SJSA1 (cell line): ENCODE measurements at regions not wholly inside any gene's neighbourhood (a gene's known extent, or its start where the extent isn't known, plus 50 kb on each side); places are given as distances from the start of the nearest gene placed in this dataset.

Experiments used
- DNase-seq, 2 experiments: peaks; one replicate each; pipeline ENCODE4 v3.0.0-alpha.2; 2015 to 2020; ENCODE audit warnings: low spot score in 2 of 2, low read depth in 1 of 2
- H3K27ac ChIP-seq: fragments of 250-450 bp; sonication (Bioruptor Pico); 2 replicates; pipeline ENCODE4 v1.5.1; 2020; ENCODE audit warnings: mild to moderate bottlenecking, moderate library complexity
- H3K27me3 ChIP-seq: fragments of 250-450 bp; sonication (Bioruptor Pico); replicated peaks from 2 replicates; pipeline ENCODE4 v1.5.1; 2020; ENCODE audit warnings: mild to moderate bottlenecking, moderate library complexity
- H3K36me3 ChIP-seq: fragments of 250-450 bp; sonication (Bioruptor Pico); 2 replicates; pipeline ENCODE4 v1.5.1; 2020; ENCODE audit warnings: mild to moderate bottlenecking
- H3K4me1 ChIP-seq: fragments of 250-450 bp; sonication (Bioruptor Pico); replicated peaks from 2 replicates; pipeline ENCODE4 v1.6.1; 2021; ENCODE audit warnings: mild to moderate bottlenecking
- H3K4me3 ChIP-seq: fragments of 250-450 bp; sonication (Bioruptor Pico); 2 replicates; pipeline ENCODE4 v1.5.1; 2020; ENCODE audit warnings: mild to moderate bottlenecking
- H3K9me3 ChIP-seq: fragments of 250-450 bp; sonication (Bioruptor Pico); replicated peaks from 2 replicates; pipeline ENCODE4 v1.5.1; 2020; ENCODE audit warnings: mild to moderate bottlenecking

- Histone ChIP-seq H3K9me3 (no peaks in the 10 kb centered on the region), H3K4me3 (no peak overlapping the region), H3K36me3 (no peaks in the 10 kb centered on the region), H3K4me1 (peaks cover 11% of the 10 kb centered on the region), H3K27me3 (no peaks in the 10 kb centered on the region), H3K27ac (no peak overlapping the region)
- DNase-seq = no peak
Observed at GRCh38 chr4:122052677-122053076, 99.5 kb upstream of the BLTP1 start.

GRCh38 chr4:122050841-122051240 is 99.0 kb upstream of the TRPC3 start:
- Histone ChIP-seq H3K9me3 (no peaks in the 10 kb centered on the region), H3K27me3 (no peaks in the 10 kb centered on the region), H3K27ac (no peak overlapping the region), H3K4me3 (no peak overlapping the region), H3K36me3 (no peaks in the 10 kb centered on the region), H3K4me1 (peaks cover 22% of the 10 kb centered on the region)
- peak in 1 of 2 experiments; percentile 28 for DNase-seq

- no peaks in the 10 kb centered on the region for H3K9me3 ChIP-seq
- no peaks in the 10 kb centered on the region for H3K36me3 ChIP-seq
- H3K4me1 ChIP-seq = peaks cover 36% of the 10 kb centered on the region
- no peaks in the 10 kb centered on the region for H3K27me3 ChIP-seq
- H3K4me3 ChIP-seq = no peak overlapping the region
- no peak overlapping the region for H3K27ac ChIP-seq
- DNase-seq = peak in 1 of 2 experiments; percentile 8
Observed at GRCh38 chr4:122047456-122048425, 95.9 kb upstream of the TRPC3 start.

GRCh38 chr4:122046255-122046654 is 94.4 kb upstream of the TRPC3 start:
- Histone ChIP-seq H3K9me3 (no peaks in the 10 kb centered on the region), H3K36me3 (no peaks in the 10 kb centered on the region), H3K4me1 (peaks cover 35% of the 10 kb centered on the region), H3K4me3 (no peak overlapping the region), H3K27me3 (no peaks in the 10 kb centered on the region), H3K27ac (no peak overlapping the region)
- no peak for DNase-seq

- no peaks in the 10 kb centered on the region for H3K27me3 ChIP-seq
- no peaks in the 10 kb centered on the region for H3K36me3 ChIP-seq
- no peaks in the 10 kb centered on the region for H3K9me3 ChIP-seq
- DNase-seq = peak; percentile 96 to 98
- H3K4me3 ChIP-seq = no peak overlapping the region
- H3K27ac ChIP-seq = peak overlapping the region; percentile 75
- H3K4me1 ChIP-seq = peaks cover 28% of the 10 kb centered on the region
Observed at GRCh38 chr4:122045533-122045932, 93.7 kb upstream of the TRPC3 start.

GRCh38 chr4:122044501-122044900 is 92.6 kb upstream of the TRPC3 start:
- H3K36me3 ChIP-seq = no peaks in the 10 kb centered on the region
- no peak for DNase-seq
- H3K27ac ChIP-seq = peak overlapping the region; percentile 75; the same call in 1 of the 2 replicates
- H3K4me1 ChIP-seq = peaks cover 26% of the 10 kb centered on the region
- no peaks in the 10 kb centered on the region for H3K27me3 ChIP-seq
- no peak overlapping the region for H3K4me3 ChIP-seq
- H3K9me3 ChIP-seq = no peaks in the 10 kb centered on the region

- no peak overlapping the region for H3K27ac ChIP-seq
- no peaks in the 10 kb centered on the region for H3K36me3 ChIP-seq
- DNase-seq = no peak
- H3K9me3 ChIP-seq = no peaks in the 10 kb centered on the region
- peaks cover 19% of the 10 kb centered on the region for H3K4me1 ChIP-seq
- no peak overlapping the region for H3K4me3 ChIP-seq
- H3K27me3 ChIP-seq = no peaks in the 10 kb centered on the region
Observed at GRCh38 chr4:122041312-122041711, 89.5 kb upstream of the TRPC3 start.

- no peak overlapping the region for H3K27ac ChIP-seq
- H3K4me3 ChIP-seq = no peak overlapping the region
- no peaks in the 10 kb centered on the region for H3K36me3 ChIP-seq
- H3K4me1 ChIP-seq = no peaks in the 10 kb centered on the region
- DNase-seq = no peak
- no peaks in the 10 kb centered on the region for H3K9me3 ChIP-seq
- no peaks in the 10 kb centered on the region for H3K27me3 ChIP-seq
Observed at GRCh38 chr4:122038896-122039295, 87.0 kb upstream of the TRPC3 start.

- Histone ChIP-seq H3K9me3 (no peaks in the 10 kb centered on the region), H3K27ac (no peak overlapping the region), H3K27me3 (no peaks in the 10 kb centered on the region), H3K36me3 (no peaks in the 10 kb centered on the region), H3K4me3 (no peak overlapping the region), H3K4me1 (no peaks in the 10 kb centered on the region)
- DNase-seq = no peak
Observed at GRCh38 chr4:122034619-122035018, 82.8 kb upstream of the TRPC3 start.

GRCh38 chr4:122027203-122027602 is 75.3 kb upstream of the TRPC3 start:
- Histone ChIP-seq H3K27ac (no peak overlapping the region), H3K9me3 (no peaks in the 10 kb centered on the region), H3K4me1 (no peaks in the 10 kb centered on the region), H3K4me3 (no peak overlapping the region), H3K27me3 (no peaks in the 10 kb centered on the region; the same call in 1 of the 2 replicates), H3K36me3 (no peaks in the 10 kb centered on the region)
- DNase-seq = no peak

GRCh38 chr4:122017296-122017695 is 65.4 kb upstream of the TRPC3 start:
- H3K27me3 ChIP-seq = no peaks in the 10 kb centered on the region
- H3K9me3 ChIP-seq = no peaks in the 10 kb centered on the region; the same call in 1 of the 2 replicates
- no peaks in the 10 kb centered on the region for H3K4me1 ChIP-seq
- no peak for DNase-seq
- no peak overlapping the region for H3K4me3 ChIP-seq
- H3K27ac ChIP-seq = no peak overlapping the region
- H3K36me3 ChIP-seq = no peaks in the 10 kb centered on the region

- no peak overlapping the region for H3K4me3 ChIP-seq
- no peaks in the 10 kb centered on the region for H3K27me3 ChIP-seq
- H3K27ac ChIP-seq = no peak overlapping the region
- H3K4me1 ChIP-seq = peaks cover 13% of the 10 kb centered on the region
- H3K36me3 ChIP-seq = no peaks in the 10 kb centered on the region
- no peaks in the 10 kb centered on the region; the same call in 1 of the 2 replicates for H3K9me3 ChIP-seq
- DNase-seq = no peak
Observed at GRCh38 chr4:122015203-122015602, 63.3 kb upstream of the TRPC3 start.

- Histone ChIP-seq H3K4me1 (peaks cover 20% of the 10 kb centered on the region), H3K36me3 (no peaks in the 10 kb centered on the region), H3K27ac (no peak overlapping the region), H3K27me3 (no peaks in the 10 kb centered on the region), H3K9me3 (no peaks in the 10 kb centered on the region), H3K4me3 (no peak overlapping the region)
- DNase-seq = no peak
Observed at GRCh38 chr4:122012735-122013134, 60.9 kb upstream of the TRPC3 start.

- no peaks in the 10 kb centered on the region for H3K36me3 ChIP-seq
- no peaks in the 10 kb centered on the region for H3K27me3 ChIP-seq
- no peak overlapping the region for H3K4me3 ChIP-seq
- DNase-seq = peak in 1 of 2 experiments; percentile 90
- H3K4me1 ChIP-seq = peaks cover 27% of the 10 kb centered on the region
- peak overlapping the region; percentile 5 for H3K27ac ChIP-seq
- H3K9me3 ChIP-seq = no peaks in the 10 kb centered on the region
Observed at GRCh38 chr4:122010610-122011009, 58.8 kb upstream of the TRPC3 start.
